HepG2 (cell line): ENCODE measurements at regions not wholly inside any gene's neighbourhood (a gene's known extent, or its start where the extent isn't known, plus 50 kb on each side); places are given as distances from the start of the nearest gene placed in this dataset.

Experiments
- ATAC-seq: fragments of 200-7000 bp; cut with Tn5 transposase; 3 replicates; pipeline ENCODE4 v1.9.1; 2020; ENCODE audit warnings: mild to moderate bottlenecking, moderate library complexity
- BruUV-seq: library from RNA; stranded (reverse); fragments of 400-500 nt; replicated peaks from 2 replicates; lab custom pipeline; 2021; lab: Mats Ljungman, UMichigan
- CTCF ChIA-PET: fragments of 300-600 bp; formaldehyde crosslinking; extraction: SDS; loops from one replicate; lab custom pipeline; 2021; ENCODE audit warnings: low total read pairs, inconsistent platforms, low intra/inter-chr PET ratio; lab: Yijun Ruan, JAX
- POLR2A ChIA-PET: fragments of 350-600 bp; sonication (Branson Sonifier 250); formaldehyde crosslinking; loops from one replicate; lab custom pipeline; 2020; ENCODE audit warnings: antibody characterized with exemption, inconsistent platforms; lab: Yijun Ruan, JAX
- DNase-seq: peaks from one replicate; pipeline ENCODE4 v3.0.0-alpha.2; 2015; ENCODE audit warnings: low spot score
- FAIRE-seq: peaks from 3 replicates; lab custom pipeline; 2011; peaks lifted over from hg19 to GRCh38; lab: Jason Lieb, UNC
- H2AFZ ChIP-seq: one replicate; pipeline ENCODE4 v1.6.1; 2011; ENCODE audit warnings: low read length, inconsistent platforms
- H3K27ac ChIP-seq: fragments of 300-600 bp; 3 replicates; pipeline ENCODE4 v1.8.0; 2011; ENCODE audit warnings: mixed run types, mild to moderate bottlenecking, mixed read lengths, low read length, inconsistent platforms; ENCODE audit not compliant: insufficient read depth; ENCODE audit errors: extremely low read length
- H3K27me3 ChIP-seq, 2 experiments: fragments of 200-600 bp in 1 of 2; 2 replicates in 1 of 2; 3 replicates in 1 of 2; pipeline versions ENCODE4 v1.6.0 to v1.8.0; 2011; ENCODE audit warnings: low read length in 2 of 2, mild to moderate bottlenecking in 2 of 2, moderate library complexity in 2 of 2, inconsistent platforms in 1 of 2; ENCODE audit not compliant: insufficient read depth in 2 of 2, control insufficient read depth in 1 of 2
- H3K36me3 ChIP-seq, 2 experiments: fragments of 200-600 bp in 1 of 2; replicated peaks in 1 of 2; 2 replicates in 1 of 2; 3 replicates in 1 of 2; pipeline versions ENCODE4 v1.5.1 to v1.8.0; 2011; ENCODE audit warnings: low read length in 2 of 2, inconsistent platforms in 1 of 2; ENCODE audit not compliant: insufficient read depth in 2 of 2, control insufficient read depth in 1 of 2
- H3K4me1 ChIP-seq: 2 replicates; pipeline ENCODE4 v1.5.1; 2012; ENCODE audit warnings: low read length, inconsistent platforms; ENCODE audit not compliant: insufficient read depth
- H3K4me2 ChIP-seq: 2 replicates; pipeline ENCODE4 v1.6.0; 2011; ENCODE audit warnings: low read depth, low read length, inconsistent platforms
- H3K4me3 ChIP-seq, 3 experiments: fragments of 200-600 bp in 1 of 3; sonication (generic), shearing (Covaris generic) in 1 of 3; replicated peaks in 1 of 3; 2 replicates each; pipeline ENCODE4 v1.5.1; 2011 to 2016; ENCODE audit warnings: low read length in 3 of 3, inconsistent platforms in 2 of 3, low read depth in 2 of 3, mild to moderate bottlenecking in 2 of 3, control low read depth in 1 of 3, mixed read lengths in 1 of 3; ENCODE audit not compliant: insufficient read depth in 1 of 3
- H3K79me2 ChIP-seq: one replicate; pipeline ENCODE4 v1.6.1; 2011; ENCODE audit warnings: low read length, inconsistent platforms; ENCODE audit not compliant: insufficient read depth
- H3K9ac ChIP-seq: 2 replicates; pipeline ENCODE4 v1.6.0; 2011; ENCODE audit warnings: mild to moderate bottlenecking, low read depth, low read length, inconsistent platforms; ENCODE audit not compliant: insufficient read depth
- H3K9me3 ChIP-seq: 2 replicates; pipeline ENCODE4 v1.5.1; 2012; ENCODE audit warnings: mild to moderate bottlenecking, low read length
- H4K20me1 ChIP-seq: 2 replicates; pipeline ENCODE4 v1.6.0; 2011; ENCODE audit warnings: inconsistent platforms, mild to moderate bottlenecking, low read length, moderate library complexity; ENCODE audit not compliant: insufficient read depth
- ATM ChIP-seq: fragments of 450-650 bp; IDR thresholded peaks from 2 replicates; pipeline ENCODE4 v1.7.1; 2017; ENCODE audit warnings: mild to moderate bottlenecking, borderline replicate concordance
- CEBPB ChIP-seq: IDR thresholded peaks from 2 replicates; pipeline ENCODE4 v1.6.1; 2011; ENCODE audit warnings: low read depth, low read length, improper control_type of control experiment, borderline replicate concordance
- EED ChIP-seq: sonication (generic); formaldehyde crosslinking; IDR thresholded peaks from 2 replicates; pipeline ENCODE4 v1.5.0; 2020; ENCODE audit warnings: mild to moderate bottlenecking, missing genetic modification reagents
- HNRNPK ChIP-seq: fragments of 200-400 bp; formaldehyde crosslinking; IDR thresholded peaks from 2 replicates; pipeline ENCODE4 v1.6.1; 2018; ENCODE audit warnings: low read length, low read depth, moderate library complexity, mild to moderate bottlenecking; ENCODE audit not compliant: poor library complexity, severe bottlenecking
- IRX3 ChIP-seq: sonication (generic); formaldehyde crosslinking; IDR thresholded peaks from 2 replicates; pipeline ENCODE4 v1.8.1; 2023; ENCODE audit warnings: mild to moderate bottlenecking, low read depth, missing genetic modification reagents, borderline replicate concordance
- ISX ChIP-seq: sonication (generic); formaldehyde crosslinking; conservative IDR thresholded peaks from 2 replicates; pipeline ENCODE4 v1.5.0; 2020; ENCODE audit warnings: missing genetic modification reagents
- JUNB ChIP-seq: sonication (generic); formaldehyde crosslinking; IDR thresholded peaks from 2 replicates; pipeline ENCODE4 v1.8.0; 2022; ENCODE audit warnings: missing genetic modification reagents, mild to moderate bottlenecking, borderline replicate concordance
- KDM3A ChIP-seq: IDR thresholded peaks from 2 replicates; pipeline ENCODE4 v1.6.1; 2018; ENCODE audit warnings: low read depth, missing compliant biosample characterization
- NCOA2 ChIP-seq: sonication (generic); formaldehyde crosslinking; IDR thresholded peaks from 2 replicates; pipeline ENCODE4 v1.8.0; 2022; ENCODE audit warnings: inconsistent platforms
- NFYC ChIP-seq: IDR thresholded peaks from 2 replicates; pipeline ENCODE4 v1.6.1; 2016; ENCODE audit warnings: missing genetic modification reagents, missing compliant biosample characterization
- PCBP1 ChIP-seq: fragments of 200-400 bp; formaldehyde crosslinking; IDR thresholded peaks from 2 replicates; pipeline ENCODE4 v1.6.1; 2017; ENCODE audit warnings: mild to moderate bottlenecking, low read depth, low read length, borderline replicate concordance
- SMAD9 ChIP-seq: sonication (generic); formaldehyde crosslinking; IDR thresholded peaks from 2 replicates; pipeline ENCODE4 v1.5.1; 2020; ENCODE audit warnings: mild to moderate bottlenecking, missing genetic modification reagents
- TMF1 ChIP-seq: sonication (generic); formaldehyde crosslinking; IDR thresholded peaks from 2 replicates; pipeline ENCODE4 v1.8.1; 2022; ENCODE audit warnings: low read depth, missing genetic modification reagents
- YEATS4 ChIP-seq: sonication (generic); formaldehyde crosslinking; IDR thresholded peaks from 2 replicates; pipeline ENCODE4 v1.4.0; 2020; ENCODE audit warnings: missing genetic modification reagents, borderline replicate concordance
- ZC3H4 ChIP-seq: sonication (generic); formaldehyde crosslinking; IDR thresholded peaks from 2 replicates; pipeline ENCODE4 v1.4.0; 2020; ENCODE audit warnings: missing genetic modification reagents, borderline replicate concordance
- ZNF329 ChIP-seq: sonication (generic); formaldehyde crosslinking; IDR thresholded peaks from 2 replicates; pipeline ENCODE4 v1.9.0; 2021; ENCODE audit warnings: low read depth, mild to moderate bottlenecking, missing genetic modification reagents
- ZNF354B ChIP-seq: sonication (generic); formaldehyde crosslinking; IDR thresholded peaks from 2 replicates; pipeline ENCODE4 v1.8.0; 2022; ENCODE audit warnings: mild to moderate bottlenecking, missing genetic modification reagents
- ZNF605 ChIP-seq: sonication (generic); formaldehyde crosslinking; IDR thresholded peaks from 2 replicates; pipeline ENCODE4 v1.8.0; 2022; ENCODE audit warnings: mild to moderate bottlenecking, missing genetic modification reagents
- ZNF672 ChIP-seq: sonication (generic); formaldehyde crosslinking; IDR thresholded peaks from 2 replicates; pipeline ENCODE4 v1.8.1; 2022; ENCODE audit warnings: missing genetic modification reagents
- WGBS: methylation state at CpG from one replicate; pipeline ENCODE4 v1.1.6; 2017; ENCODE audit warnings: low lambda C conversion rate; 5-methylcytosine and 5-hydroxymethylcytosine counted together
- in situ Hi-C: cut with HindIII; loops from 2 replicates; pipeline ENCODE4 v1.10.0; 2017; ENCODE audit warnings: low pct_unique_long_range_greater_than_20kb; ENCODE audit not compliant: extremely low pct_ligation_motif_present
- intact Hi-C: fragments of 100-400 bp; cut with micrococcal nuclease; formaldehyde crosslinking; loops from one replicate; pipeline ENCODE4 v1.10.0; 2022; ENCODE audit not compliant: unreplicated experiment
- TF ChIP-seq, protein P1 (sequence below): sonication (generic); formaldehyde crosslinking; IDR thresholded peaks from 2 replicates; pipeline ENCODE4 v1.5.1; 2020; ENCODE audit warnings: missing genetic modification reagents, mild to moderate bottlenecking, borderline replicate concordance

DNA sequence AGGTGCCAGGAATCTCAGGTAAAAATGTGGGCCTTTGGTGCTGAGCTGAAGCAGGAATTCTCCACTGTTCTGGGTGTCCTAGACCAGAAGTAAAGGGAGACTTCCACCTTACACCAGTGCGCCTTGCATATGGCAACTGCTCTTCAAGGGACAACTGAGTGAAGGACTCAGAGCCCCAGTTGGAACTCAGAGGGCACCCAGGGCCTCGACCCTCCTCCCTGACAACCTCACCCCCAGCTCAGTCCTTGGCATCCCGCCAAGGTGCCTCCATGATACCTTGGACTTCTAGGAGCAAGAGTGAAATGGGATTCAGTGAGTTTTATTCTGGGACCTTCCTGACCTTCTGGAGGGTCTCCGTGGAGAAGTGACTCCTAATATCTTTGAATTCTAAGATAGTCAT, 140.3 kb downstream of the GPCPD1 start:
- H4K20me1 ChIP-seq: no peaks in the 10 kb centered on the region
- no peak overlapping the region for H3K4me3 ChIP-seq
- no TSS peak for BruUV-seq
- H3K9me3 ChIP-seq: no peaks in the 10 kb centered on the region
- no peak for DNase-seq
- no peaks in the 10 kb centered on the region for H3K36me3 ChIP-seq
- ATAC-seq: no peak
- no peak overlapping the region for H3K4me2 ChIP-seq
- peaks cover 3 to 26% of the 10 kb centered on the region in 2 experiments for H3K27me3 ChIP-seq
- TF ChIP-seq SMAD9 (no peak), EED (CRISPR knock-in tag) (no peak), JUNB (no peak), NCOA2 (CRISPR knock-in tag) (no peak), HNRNPK (no peak), ZNF672 (CRISPR knock-in tag) (no peak), ISX (CRISPR knock-in tag) (no peak), ZNF605 (CRISPR knock-in tag) (no peak), TMF1 (CRISPR knock-in tag) (no peak), PCBP1 (no peak), ZC3H4 (no peak), NFYC (CRISPR knock-in tag) (no peak), CEBPB (no peak), IRX3 (CRISPR knock-in tag) (no peak), YEATS4 (CRISPR knock-in tag) (no peak), ATM (no peak), KDM3A (no peak), ZNF329 (no peak), ZNF354B (CRISPR knock-in tag) (no peak)
- TF ChIP-seq, protein P1, sequence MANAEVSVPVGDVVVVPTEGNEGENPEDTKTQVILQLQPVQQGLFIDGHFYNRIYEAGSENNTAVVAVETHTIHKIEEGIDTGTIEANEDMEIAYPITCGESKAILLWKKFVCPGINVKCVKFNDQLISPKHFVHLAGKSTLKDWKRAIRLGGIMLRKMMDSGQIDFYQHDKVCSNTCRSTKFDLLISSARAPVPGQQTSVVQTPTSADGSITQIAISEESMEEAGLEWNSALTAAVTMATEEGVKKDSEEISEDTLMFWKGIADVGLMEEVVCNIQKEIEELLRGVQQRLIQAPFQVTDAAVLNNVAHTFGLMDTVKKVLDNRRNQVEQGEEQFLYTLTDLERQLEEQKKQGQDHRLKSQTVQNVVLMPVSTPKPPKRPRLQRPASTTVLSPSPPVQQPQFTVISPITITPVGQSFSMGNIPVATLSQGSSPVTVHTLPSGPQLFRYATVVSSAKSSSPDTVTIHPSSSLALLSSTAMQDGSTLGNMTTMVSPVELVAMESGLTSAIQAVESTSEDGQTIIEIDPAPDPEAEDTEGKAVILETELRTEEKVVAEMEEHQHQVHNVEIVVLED: no peak
- intact Hi-C loops: no loop called here
- no peak overlapping the region for H3K9ac ChIP-seq
- no peaks in the 10 kb centered on the region for H3K79me2 ChIP-seq
- 25% methylated on average over 4 of the region's 4 CpGs for WGBS
- H3K27ac ChIP-seq: no peak overlapping the region
- no peak overlapping the region for H2AFZ ChIP-seq
- ChIA-PET CTCF (no interaction called here), POLR2A (no interaction called here)
- in situ Hi-C loops: no loop called here
- no peaks in the 10 kb centered on the region for H3K4me1 ChIP-seq
- no peak for FAIRE-seq
